Daoy (cell line): ENCODE measurements at regions not wholly inside any gene's neighbourhood (a gene's known extent, or its start where the extent isn't known, plus 50 kb on each side); places are given as distances from the start of the nearest gene placed in this dataset.
"Not testable (repeated sequence)": the region's sequence is repeated elsewhere in the genome, so short reads cannot be mapped to it uniquely, and the experiment has no call there.

Experiments used
- DNase-seq: peaks from one replicate; pipeline ENCODE4 v3.0.0-alpha.2; 2015; ENCODE audit warnings: low read depth

DNA sequence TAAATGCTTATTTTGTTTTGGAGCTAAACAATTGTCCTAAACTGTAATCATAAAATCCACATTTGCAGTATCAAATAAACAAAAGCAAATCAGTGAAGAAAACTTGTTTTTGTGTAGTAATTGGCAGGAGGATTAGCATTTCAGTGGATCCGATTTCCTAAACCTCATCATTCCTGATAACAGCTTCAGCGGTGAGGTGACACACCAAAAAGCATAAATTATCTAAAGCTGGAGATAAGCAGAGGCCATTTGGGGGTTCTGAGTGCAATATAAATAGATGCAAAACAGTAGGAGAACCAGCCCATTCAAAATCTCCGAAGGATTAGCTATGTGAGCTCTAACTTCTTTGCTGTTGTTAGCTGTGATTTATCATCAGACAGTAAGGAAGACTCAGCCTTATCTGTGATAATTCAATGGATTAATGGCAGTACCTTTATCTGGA is 235.8 kb downstream of the EPHA7 start:
- DNase-seq, result no peak

DNA sequence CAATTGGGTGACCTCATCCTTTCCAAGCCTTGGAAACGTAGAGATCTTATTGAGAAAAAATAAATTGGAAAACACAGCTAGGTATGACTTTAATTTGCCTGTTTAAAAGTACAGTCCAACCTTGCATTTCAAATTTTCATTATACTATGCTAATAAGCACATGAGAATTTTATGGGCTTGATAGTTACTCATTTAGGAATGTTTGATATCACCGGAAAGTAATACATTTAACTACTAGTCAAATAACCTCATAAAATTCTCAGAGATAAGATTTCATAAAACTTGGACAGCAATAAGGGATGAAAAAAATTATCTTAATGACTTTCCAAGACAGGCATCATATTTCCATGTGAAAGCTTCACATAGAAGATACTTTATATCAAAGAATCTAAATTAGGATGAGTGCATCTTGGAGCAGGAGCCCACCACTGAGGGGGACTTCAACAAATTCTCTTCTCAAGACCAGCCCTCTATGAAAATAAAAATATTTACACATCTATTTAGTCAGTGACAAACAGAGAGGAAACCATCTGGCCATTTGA is 236.3 kb downstream of the EPHA7 start:
- no peak for DNase-seq

DNA sequence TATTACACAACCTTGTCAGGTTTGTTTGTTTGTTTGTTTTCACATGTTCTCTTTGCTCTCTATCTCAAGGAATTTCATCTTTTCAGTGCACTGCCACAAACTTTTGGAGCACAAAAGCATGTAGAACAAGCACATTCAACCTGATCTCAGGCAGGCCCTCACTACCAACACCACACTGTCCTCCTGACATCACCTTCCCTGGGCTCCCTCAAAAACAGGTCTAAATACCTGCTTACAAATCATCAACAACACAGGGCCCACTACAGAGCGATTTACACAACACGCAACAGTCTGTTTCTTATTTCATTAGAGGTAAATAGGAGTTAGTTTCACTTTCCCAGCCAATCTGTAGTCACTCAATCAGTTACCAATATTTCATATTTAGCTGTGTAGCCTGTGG is 241.4 kb downstream of the EPHA7 start:
- DNase-seq, result no peak

DNA sequence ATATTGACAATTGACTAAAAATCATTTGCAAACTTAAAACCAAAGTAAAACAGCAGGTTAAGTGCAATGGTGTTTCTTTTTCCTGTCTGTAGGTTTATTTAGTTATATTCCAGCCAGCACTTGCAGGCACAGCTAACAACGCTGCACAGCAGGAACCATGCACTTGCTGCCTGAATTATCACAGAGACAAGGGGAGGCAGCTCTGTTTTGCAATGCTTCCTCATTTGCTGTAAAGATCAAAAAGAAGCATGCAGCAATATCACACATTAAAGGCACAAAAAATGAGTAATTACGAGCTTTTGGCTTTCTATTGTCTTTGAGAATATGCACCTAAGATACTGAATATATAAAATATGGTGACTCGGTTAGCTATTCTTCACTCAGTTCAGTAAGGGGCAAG is 241.9 kb downstream of the EPHA7 start:
- no peak for DNase-seq

DNA sequence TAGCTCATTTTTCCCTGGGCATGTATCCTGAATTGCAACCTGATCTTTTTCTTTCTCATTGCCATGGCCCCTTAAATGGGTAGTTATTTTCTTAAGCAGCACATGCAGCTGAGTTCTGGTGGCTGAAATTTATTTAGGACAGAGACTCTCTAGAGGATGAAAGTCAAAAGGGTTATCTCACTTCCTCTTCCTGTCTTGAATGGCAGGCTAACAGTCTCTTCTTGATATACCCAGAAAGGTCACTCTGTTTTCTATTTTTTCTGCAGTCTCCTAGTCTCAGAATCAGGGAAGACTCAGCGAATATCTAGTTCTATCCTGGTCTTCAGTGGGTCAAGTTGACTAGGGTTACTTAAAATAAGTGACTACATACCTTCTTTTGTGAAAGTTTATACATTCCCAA is 243.3 kb downstream of the EPHA7 start:
- DNase-seq, result no peak

DNA sequence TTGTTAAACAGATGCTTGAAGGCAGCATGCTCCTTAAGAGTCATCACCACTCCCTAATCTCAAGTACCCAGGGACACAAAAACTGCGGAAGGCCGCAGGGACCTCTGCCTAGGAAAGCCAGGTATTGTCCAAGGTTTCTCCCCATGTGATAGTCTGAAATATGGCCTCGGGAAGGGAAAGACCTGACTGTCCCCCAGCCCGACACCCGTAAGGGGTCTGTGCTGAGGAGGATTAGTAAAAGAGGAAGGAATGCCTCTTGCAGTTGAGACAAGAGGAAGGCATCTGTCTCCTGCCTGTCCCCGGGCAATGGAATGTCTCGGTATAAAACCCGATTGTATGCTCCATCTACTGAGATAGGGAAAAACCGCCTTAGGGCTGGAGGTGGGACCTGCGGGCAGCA is 245.8 kb downstream of the EPHA7 start:
- not testable (repeated sequence) for DNase-seq

DNA sequence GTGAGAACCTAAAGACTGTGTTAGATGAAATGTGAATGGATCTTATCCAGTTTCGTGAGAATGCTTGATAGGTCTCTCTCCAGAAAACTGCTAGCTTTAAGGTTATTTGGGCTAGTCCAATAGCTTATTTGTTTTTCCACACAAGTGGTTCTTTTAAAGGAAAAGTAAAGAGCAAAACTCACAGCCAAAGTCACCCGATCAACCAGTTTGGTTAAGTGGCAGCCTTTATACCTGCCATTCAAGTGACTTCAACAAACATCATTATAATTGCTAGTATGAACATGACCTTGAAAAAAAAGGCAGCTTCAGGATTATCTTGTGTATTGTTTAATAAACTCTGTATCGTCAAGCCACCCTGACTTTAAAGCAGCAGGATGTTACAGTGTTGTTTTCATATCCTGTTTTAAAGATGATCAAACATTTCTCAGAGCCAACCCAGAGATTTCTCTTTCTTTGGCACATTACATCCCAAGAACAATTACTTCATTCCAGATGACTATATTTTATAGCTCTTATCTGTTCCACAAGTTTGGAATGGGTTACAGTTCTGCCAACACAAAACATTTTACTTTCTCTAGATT is 253.4 kb downstream of the EPHA7 start:
- no peak for DNase-seq

DNA sequence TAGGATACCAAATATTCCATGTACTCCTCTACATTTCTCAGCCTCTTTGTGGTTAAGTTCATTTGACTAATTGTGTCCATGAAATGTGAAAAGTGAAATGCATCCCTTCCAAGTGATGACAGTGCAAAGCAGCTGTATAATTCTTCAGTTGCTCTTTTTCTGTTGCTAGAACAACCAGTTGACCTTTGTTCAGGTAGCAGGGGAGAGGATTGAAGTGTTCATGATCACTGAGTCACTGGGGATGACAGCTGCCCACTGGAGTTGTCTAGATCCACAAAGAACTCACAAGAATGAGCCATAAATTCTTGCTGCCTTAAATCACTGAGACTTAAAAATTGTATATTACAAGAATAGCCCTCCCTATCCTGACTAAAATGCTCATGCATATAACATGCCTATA is 254.6 kb downstream of the EPHA7 start:
- DNase-seq, result no peak

DNA sequence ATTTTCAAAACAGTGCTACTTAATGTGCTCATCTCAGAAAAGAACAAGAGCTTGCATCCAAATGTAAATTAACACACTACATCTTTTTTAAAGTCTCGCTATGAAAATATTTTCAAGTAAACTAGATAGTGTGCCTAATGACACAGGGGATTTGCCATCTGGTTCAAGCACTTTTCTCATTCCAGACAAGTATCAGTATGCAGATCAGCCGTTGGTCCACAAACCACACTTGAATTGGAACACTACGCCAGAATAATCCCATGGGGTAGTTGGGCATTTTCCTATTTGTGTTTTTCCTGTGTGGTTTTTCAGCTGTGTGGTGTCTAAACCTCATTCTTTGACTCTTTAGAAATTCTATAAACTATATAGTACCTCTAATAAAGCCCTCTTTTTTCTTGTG is 256.2 kb downstream of the EPHA7 start:
- no peak for DNase-seq

DNA sequence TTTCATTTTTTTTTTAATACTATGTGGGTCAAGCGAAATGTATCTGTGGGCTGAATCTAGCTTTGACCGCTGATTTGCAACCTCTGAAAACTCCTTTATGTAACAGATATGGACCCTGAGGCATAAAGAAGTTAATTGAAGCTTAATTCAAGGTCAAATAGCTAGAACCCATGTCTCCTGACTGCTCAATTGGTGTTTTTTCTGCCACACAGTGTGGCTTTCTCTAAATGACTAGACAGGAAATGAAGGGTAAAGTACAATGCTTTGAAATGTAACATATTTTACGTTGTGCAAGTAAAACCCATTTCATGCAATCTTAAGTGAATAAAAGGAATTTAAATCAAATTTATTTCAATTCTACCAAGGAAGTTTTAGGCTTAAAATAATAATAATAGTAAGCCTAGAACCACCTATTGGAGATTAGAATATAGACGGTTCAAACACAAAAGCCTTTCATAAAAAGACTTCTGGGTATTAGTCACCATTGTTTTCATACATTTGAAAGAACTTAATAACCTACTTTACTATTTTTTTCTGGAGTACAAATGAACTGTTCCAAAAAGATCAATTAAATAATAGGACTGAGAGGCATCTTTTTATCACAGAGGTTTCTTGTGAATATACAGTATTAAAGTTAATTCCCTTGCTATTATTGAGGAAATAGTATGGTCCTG is 279.8 kb downstream of the EPHA7 start:
- DNase-seq, result no peak

DNA sequence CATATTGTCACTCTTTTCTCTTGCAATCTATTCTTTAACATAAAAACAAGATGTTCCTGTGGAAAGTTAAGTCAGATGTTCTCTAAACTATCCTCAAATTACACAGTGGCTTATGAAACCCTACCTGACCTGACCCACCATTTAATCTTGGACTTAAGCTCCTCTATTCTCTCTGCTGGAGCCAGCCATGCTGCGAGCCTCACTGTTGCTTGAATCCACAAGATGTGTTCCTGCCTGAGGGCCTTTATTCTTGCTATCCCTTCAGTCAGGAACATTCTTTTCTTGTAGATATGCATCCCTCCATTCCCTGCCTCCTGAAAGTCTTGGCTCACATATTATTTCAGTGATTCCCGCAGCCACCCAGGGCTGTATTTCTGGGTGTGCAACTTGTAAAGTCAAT is 283.2 kb downstream of the EPHA7 start:
- no peak for DNase-seq

DNA sequence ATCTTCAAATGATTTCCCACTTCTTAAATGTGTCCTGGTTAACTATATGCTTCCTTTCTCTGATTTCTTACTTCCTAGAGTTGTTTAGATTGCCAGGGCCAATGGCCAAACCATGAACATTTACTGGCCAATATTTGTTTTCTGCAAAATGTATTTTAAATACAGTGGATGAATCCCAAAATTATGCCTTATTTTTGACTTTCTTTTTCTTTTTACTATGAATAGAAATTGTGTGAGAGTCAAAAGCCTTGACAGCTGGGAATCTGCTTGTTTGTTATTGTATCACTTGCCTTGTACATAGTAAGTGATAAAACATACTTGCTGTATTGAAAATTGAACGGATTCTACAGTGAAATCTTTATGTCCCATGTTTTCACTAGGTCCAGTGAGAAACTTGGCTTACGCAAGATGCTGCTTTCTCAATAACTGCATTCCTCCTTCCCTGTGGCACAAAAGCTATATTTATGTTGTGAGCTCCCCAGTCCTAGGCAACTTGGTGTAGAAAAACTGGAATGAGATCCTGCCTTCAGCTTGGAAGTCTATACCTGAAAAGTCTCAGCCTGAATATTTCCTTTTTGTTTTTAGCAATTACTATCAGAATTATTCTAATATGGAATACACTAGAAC is 295.2 kb downstream of the EPHA7 start:
- DNase-seq, result no peak

DNA sequence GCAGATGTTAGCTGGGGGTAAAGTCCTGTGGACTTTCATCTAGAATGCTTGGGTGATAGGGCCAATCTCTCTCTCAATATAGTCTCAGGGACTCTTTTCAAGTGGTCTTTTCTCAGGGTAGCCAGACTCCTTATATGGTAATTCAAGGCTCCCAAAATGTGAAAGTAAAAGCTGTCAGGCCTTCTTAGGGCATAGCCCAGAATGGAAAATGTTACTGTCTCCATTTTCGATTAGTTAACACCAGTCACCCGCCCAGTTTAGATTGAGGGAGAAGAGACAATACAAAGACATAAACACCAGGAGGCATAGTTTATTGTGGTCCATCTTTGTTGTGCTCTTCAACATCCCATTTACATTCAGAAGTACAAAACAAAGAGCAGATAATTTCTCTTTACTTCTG is 295.8 kb downstream of the EPHA7 start:
- no peak for DNase-seq

DNA sequence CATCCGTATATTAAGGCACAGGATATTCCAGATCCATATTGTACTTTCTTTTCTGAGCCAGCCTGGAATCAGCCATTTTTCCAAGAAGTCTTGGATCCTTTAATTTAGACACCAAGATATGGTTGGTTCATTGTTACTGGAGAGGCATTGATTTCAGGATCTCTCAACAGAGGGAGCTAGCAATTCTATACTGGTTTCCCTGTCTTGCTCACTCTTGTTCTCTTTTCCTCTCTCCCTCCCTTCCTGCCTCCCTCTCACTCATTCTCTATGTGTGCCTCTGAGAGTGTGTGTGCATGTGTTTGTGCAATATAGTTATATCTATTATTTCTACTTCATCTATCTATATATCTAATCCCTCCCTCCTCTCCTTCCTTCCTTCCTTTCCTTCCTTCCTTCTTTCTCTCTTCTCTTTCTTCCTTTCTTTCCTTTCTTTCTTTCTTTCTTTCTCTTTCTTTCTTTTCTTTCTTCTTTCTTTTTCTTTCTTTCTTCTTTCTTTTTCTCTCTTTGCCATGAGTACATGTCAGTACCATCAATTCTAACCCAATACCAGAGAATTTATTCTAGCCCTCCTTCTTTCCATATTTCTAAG is 299.1 kb downstream of the EPHA7 start:
- no peak for DNase-seq

DNA sequence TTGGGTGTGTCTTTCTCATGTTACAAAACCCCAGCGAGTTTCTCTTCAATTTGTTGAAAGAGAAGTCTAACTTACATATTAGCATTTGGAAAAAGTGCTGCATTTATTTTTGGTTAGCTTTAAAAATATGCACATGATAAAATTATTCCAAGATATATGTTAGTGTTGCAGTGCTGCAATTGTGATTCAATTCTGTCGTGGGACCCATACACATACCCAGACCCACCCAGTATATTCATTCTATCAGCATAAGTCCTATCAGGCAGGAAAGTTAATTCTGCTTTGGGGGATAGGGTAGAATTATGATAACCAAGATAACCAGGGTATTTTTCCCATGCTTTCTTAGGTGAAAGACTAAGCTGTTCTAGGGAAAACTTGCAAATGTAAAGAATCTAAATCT is 313.5 kb downstream of the EPHA7 start:
- DNase-seq, result no peak

DNA sequence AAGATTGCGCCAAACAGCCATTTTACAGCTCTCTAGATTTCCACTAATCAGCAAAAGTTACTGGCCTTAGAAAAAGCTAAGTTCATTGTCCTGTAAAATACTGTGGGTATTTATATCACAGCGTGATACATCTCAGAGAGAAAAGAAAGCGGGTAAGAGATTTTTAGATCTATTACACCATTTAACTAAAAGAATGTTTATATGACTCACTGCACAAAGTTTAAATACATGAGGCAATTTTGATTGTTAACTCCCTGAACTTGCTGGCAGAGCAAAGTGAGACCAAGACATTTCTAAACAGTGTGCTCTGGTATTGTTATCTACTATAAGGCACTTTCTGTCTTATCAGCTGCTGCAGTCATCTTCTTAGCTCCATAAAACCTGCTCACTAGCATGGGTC is 314.3 kb downstream of the EPHA7 start:
- DNase-seq, result no peak

DNA sequence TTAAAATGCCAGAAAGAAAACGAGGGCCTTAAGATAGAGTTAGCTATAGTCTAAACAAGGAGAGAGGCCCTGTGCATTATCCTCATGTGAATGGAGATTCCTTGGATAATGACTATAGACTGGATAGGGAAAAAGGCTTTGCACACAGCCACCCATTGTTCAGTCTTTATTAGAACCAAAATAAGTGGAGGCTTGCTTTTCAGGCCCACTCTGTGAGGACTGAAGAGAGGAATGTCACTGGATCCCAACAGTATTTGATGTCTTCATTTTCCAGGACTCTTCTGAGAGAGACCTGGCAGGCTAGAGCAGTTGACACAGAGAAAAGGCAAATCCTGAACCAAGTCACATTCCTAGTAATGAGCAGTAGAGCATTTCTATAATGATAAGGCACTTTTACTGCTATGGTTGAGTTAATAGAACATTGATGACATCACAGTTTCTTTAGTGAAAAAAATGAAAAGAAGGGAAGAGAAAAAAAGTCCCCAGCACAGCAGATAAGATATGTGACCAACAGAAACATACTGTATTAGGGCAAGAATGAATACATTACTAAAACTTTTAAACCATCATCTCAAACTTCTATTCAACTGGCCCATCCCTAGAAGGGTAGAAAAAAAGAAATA is 315.1 kb downstream of the EPHA7 start:
- no peak for DNase-seq

DNA sequence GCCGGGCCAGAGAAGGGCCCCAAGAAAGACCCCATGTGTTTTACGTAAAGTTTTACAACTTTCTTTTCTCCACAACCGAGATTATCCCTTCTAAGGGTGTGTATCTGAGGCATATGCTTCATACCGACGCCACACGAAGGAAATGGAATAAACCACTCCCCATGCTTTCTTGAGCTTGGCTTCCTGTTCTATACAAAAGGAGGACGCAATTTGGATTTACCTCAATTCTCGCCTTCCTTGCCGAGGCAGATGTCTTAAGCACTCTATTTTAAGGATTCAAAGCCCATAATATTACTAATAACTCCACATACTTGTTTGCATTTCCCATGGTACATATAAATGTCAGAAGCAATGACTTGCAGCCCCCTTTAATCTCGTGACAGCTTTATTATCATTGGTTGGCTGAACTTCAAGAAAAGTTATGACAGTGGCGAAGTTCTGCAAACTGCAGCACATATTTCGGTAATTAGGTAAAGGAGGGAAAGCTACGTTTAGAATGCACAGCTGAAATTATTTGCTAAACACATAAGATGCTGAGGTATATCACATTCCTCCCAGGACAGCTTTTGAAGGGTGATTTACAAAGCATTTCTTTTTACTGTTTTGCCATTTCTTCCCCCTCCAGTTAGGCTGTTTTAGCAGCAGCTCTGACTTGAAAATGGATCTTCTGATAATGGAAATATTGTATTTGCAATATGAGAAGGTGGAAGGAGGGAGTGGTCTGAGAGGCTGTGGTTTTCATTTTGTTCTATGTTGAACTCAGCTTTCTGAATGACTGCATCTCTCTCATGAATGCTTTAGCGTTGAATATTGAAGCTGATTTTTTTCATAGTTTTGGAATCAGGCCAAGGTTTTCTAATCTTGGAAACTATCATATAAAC is 330.5 kb downstream of the EPHA7 start:
- DNase-seq, result no peak

DNA sequence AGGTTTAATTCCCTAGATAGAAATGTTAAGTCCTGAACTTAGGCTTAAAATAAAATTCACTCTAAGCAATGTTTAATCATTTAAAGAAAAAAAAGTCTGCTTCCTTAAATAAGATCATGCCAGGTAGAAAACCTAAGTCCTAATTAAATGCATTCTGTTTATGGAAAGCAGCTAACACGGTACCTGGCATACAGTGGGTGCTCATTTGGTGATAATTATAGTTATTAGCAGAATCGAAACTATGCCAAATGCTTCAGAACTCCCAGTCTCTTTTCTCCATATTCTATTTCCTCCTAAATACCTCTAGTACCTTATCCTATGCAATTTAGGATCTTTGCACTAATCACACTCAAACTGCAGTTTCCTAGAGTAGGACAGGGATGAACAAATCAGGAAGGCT is 331.8 kb downstream of the EPHA7 start:
- DNase-seq, result no peak

DNA sequence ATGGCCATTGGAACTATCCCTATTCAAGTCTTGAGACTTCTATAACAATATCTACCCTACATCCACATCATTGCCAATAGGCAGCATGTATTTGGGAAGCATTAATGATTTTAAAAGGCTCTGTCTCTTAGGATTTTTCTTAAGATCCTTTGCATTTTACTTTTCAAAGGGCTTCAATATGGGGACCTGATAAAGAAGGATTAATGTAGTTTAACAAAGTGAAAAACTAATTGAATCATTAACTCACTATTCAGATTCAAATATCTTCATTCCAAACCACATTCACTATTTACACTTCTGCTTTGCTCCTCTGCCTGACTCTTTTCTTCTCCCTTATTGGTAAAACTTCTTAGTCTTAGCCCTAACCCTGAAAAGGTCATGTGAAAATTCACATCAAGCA is 333.0 kb downstream of the EPHA7 start:
- no peak for DNase-seq
